OCI-LY1 (cell line): ENCODE measurements at regions not wholly inside any gene's neighbourhood (a gene's known extent, or its start where the extent isn't known, plus 50 kb on each side); places are given as distances from the start of the nearest gene placed in this dataset.

Source experiments
- EZH2 ChIP-seq: fragments of 200-600 bp; sonication (generic), shearing (Covaris generic); IDR thresholded peaks from 2 replicates; pipeline ENCODE4 v1.8.0; 2017; ENCODE audit warnings: borderline replicate concordance, mixed run types, mild to moderate bottlenecking, antibody characterized with exemption, low read length, moderate library complexity, mixed read lengths
- TF ChIP-seq, protein P1 (sequence below): fragments of 200-600 bp; sonication (generic), shearing (Covaris generic); IDR thresholded peaks from 2 replicates; pipeline ENCODE4 v1.5.1; 2017; ENCODE audit warnings: mild to moderate bottlenecking, antibody characterized with exemption, low read length, moderate library complexity, mixed read lengths

GRCh38 chr12:123041042-123041531 lies 60.6 kb downstream of the ARL6IP4 start:
- TF ChIP-seq EZH2, result no peak
- TF ChIP-seq, protein P1, sequence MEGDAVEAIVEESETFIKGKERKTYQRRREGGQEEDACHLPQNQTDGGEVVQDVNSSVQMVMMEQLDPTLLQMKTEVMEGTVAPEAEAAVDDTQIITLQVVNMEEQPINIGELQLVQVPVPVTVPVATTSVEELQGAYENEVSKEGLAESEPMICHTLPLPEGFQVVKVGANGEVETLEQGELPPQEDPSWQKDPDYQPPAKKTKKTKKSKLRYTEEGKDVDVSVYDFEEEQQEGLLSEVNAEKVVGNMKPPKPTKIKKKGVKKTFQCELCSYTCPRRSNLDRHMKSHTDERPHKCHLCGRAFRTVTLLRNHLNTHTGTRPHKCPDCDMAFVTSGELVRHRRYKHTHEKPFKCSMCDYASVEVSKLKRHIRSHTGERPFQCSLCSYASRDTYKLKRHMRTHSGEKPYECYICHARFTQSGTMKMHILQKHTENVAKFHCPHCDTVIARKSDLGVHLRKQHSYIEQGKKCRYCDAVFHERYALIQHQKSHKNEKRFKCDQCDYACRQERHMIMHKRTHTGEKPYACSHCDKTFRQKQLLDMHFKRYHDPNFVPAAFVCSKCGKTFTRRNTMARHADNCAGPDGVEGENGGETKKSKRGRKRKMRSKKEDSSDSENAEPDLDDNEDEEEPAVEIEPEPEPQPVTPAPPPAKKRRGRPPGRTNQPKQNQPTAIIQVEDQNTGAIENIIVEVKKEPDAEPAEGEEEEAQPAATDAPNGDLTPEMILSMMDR, result peak; percentile 65
